ENCODE measurements at regions not wholly inside any gene's neighbourhood (a gene's known extent, or its start where the extent isn't known, plus 50 kb on each side); places are given as distances from the start of the nearest gene placed in this dataset.
"Not testable (repeated sequence)": the region's sequence is repeated elsewhere in the genome, so short reads cannot be mapped to it uniquely, and the experiment has no call there.

DNA sequence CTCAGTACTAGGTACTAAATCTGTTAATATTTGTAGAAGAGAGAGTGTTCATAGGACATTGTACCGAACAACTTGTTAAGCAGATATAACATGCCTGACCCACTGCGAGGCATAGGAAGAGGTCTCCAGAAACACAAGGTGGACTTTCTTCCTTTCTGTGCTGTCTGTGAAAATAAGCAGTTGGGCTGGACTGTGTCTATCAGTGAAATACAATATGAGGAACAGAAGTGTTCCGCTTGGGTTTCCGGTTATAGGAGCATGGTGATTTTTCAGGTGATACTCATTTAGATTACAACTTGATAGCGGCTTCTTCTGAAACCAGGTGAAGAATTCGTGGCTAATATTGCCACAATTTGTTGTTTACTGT, 60.9 kb upstream of the TLR4 start:
- no peak for DNase-seq
- Histone ChIP-seq H3K9me2 (ENCODE audit: insufficient read depth) (no peaks in the 10 kb centered on the region), H3K27ac (no peak overlapping the region), H3K27me3 (ENCODE audit: insufficient read depth, low read depth) (peaks cover 28% of the 10 kb centered on the region), H3K4me3 (no peak overlapping the region), H3K9me3 (ENCODE audit: insufficient read depth, low read depth) (no peaks in the 10 kb centered on the region), H3K36me3 (ENCODE audit: low read depth) (no peaks in the 10 kb centered on the region), H3F3A (ENCODE audit: insufficient read depth, low read depth) (no peaks in the 10 kb centered on the region), H4K20me1 (ENCODE audit: insufficient read depth) (no peaks in the 10 kb centered on the region), H3K79me2 (ENCODE audit: low read depth) (no peaks in the 10 kb centered on the region), H3K4me2 (peak overlapping the region; percentile 28; the same call in 1 of the 2 replicates), H2AFZ (no peak overlapping the region), H3K4me1 (replicated peaks; ENCODE audit: insufficient read depth) (no peaks in the 10 kb centered on the region)
- no TSS peak for BruUV-seq (replicated peaks)
- ChIA-PET CTCF (no interaction called here), POLR2A (ENCODE audit: unreplicated experiment) (no interaction called here)
- intact Hi-C loops (cut with micrococcal nuclease; ENCODE audit: unreplicated experiment): loop anchor here (5.0 to 10.0 kb wide), 2 partner anchors 142 to 1724 kb away; partner anchors contain the start of gene BRINP1
- no peak for TF ChIP-seq EZH2 (IDR thresholded peaks at IDR 0.05; ENCODE audit: low read depth)
- TF ChIP-seq, protein P1, sequence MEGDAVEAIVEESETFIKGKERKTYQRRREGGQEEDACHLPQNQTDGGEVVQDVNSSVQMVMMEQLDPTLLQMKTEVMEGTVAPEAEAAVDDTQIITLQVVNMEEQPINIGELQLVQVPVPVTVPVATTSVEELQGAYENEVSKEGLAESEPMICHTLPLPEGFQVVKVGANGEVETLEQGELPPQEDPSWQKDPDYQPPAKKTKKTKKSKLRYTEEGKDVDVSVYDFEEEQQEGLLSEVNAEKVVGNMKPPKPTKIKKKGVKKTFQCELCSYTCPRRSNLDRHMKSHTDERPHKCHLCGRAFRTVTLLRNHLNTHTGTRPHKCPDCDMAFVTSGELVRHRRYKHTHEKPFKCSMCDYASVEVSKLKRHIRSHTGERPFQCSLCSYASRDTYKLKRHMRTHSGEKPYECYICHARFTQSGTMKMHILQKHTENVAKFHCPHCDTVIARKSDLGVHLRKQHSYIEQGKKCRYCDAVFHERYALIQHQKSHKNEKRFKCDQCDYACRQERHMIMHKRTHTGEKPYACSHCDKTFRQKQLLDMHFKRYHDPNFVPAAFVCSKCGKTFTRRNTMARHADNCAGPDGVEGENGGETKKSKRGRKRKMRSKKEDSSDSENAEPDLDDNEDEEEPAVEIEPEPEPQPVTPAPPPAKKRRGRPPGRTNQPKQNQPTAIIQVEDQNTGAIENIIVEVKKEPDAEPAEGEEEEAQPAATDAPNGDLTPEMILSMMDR (conservative IDR thresholded peaks at IDR 0.05): no peak

DNA sequence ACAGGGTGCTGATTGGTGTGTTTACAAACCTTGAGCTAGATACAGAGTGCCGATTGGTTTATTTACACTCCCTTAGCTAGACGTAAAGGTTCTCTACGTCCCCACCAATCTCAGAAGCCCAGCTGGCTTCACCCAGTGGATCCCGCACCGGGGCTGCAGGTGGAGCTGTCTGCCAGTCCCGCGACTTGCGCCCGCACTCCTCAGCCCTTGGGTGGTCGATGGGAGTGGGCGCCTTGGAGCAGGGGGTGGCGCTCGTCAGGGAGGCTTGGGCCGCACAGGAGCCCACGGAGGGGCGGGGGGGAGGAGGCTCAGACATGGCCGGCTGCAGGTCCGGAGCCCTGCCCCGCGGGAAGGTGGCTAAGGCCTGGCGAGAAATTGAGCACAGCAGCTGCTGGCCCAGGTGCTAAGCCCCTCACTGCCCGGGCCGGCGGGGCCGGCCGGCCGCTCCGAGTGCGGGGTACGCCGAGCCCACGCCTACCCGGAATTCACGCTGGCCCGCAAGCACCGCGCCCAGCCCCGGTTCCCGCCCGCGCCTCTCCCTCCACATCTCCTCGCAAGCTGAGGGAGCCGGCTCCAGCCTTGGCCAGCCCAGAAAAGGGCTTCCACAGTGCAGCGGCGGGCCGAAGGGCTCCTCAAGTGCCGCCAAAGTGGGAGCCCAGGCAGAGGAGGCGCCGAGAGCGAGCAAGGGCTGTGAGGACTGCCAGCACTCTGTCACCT, 61.5 kb upstream of the TLR4 start:
- CTCF ChIA-PET; H2AFZ ChIP-seq; H4K20me1 ChIP-seq (ENCODE audit: insufficient read depth); POLR2A ChIA-PET (ENCODE audit: unreplicated experiment); H3K79me2 ChIP-seq (ENCODE audit: low read depth); H3K4me3 ChIP-seq; H3K9me3 ChIP-seq (ENCODE audit: insufficient read depth, low read depth); H3F3A ChIP-seq (ENCODE audit: insufficient read depth, low read depth); DNase-seq; BruUV-seq (replicated peaks); H3K27ac ChIP-seq; H3K4me1 ChIP-seq (replicated peaks; ENCODE audit: insufficient read depth); H3K9me2 ChIP-seq (ENCODE audit: insufficient read depth); H3K36me3 ChIP-seq (ENCODE audit: low read depth): not testable (repeated sequence)
- peaks cover 28% of the 10 kb centered on the region for H3K27me3 ChIP-seq (ENCODE audit: insufficient read depth, low read depth)
- intact Hi-C loops (cut with micrococcal nuclease; ENCODE audit: unreplicated experiment): loop anchor here (5.0 to 10.0 kb wide), 2 partner anchors 142 to 1725 kb away; partner anchors contain the start of gene BRINP1
- peak overlapping the region; percentile 28; the same call in 1 of the 2 replicates for H3K4me2 ChIP-seq

DNA sequence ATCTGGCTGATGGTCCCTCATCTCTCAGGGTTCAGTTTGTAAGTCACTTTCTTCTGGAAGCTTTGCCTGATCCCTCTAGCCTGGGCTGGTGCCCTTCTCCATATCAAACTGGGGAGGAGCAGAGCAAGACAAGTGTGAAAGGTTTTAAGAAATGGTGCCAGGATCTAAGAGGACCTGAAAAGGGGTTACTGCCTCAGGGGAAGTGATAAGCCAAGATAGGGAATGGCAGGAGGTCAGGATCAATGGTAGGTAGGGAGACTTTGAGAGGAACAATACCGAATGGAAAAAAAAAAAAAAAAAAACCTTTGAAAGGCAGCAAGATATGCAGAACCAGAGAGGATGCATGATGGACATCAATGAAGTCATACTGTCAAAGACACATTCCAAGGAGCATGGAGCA, 67.5 kb upstream of the TLR4 start:
- DNase-seq: no peak
- Histone ChIP-seq H3K36me3 (ENCODE audit: low read depth) (no peaks in the 10 kb centered on the region), H3K27ac (no peak overlapping the region), H3K27me3 (ENCODE audit: insufficient read depth, low read depth) (peaks cover 15% of the 10 kb centered on the region), H2AFZ (no peak overlapping the region; the same call in 1 of the 2 replicates), H4K20me1 (ENCODE audit: insufficient read depth) (no peaks in the 10 kb centered on the region), H3K79me2 (ENCODE audit: low read depth) (no peaks in the 10 kb centered on the region), H3K4me3 (no peak overlapping the region), H3F3A (ENCODE audit: insufficient read depth, low read depth) (no peaks in the 10 kb centered on the region), H3K9me3 (ENCODE audit: insufficient read depth, low read depth) (no peaks in the 10 kb centered on the region), H3K9me2 (ENCODE audit: insufficient read depth) (no peaks in the 10 kb centered on the region), H3K4me1 (replicated peaks; ENCODE audit: insufficient read depth) (no peaks in the 10 kb centered on the region), H3K4me2 (no peak overlapping the region)
- no TSS peak for BruUV-seq (replicated peaks)
- ChIA-PET POLR2A (ENCODE audit: unreplicated experiment) (no interaction called here), CTCF (no interaction called here)
- TF ChIP-seq EZH2 (IDR thresholded peaks at IDR 0.05; ENCODE audit: low read depth): no peak
- TF ChIP-seq, protein P1 (conservative IDR thresholded peaks at IDR 0.05): no peak
- intact Hi-C loops (cut with micrococcal nuclease; ENCODE audit: unreplicated experiment): no loop called here

DNA sequence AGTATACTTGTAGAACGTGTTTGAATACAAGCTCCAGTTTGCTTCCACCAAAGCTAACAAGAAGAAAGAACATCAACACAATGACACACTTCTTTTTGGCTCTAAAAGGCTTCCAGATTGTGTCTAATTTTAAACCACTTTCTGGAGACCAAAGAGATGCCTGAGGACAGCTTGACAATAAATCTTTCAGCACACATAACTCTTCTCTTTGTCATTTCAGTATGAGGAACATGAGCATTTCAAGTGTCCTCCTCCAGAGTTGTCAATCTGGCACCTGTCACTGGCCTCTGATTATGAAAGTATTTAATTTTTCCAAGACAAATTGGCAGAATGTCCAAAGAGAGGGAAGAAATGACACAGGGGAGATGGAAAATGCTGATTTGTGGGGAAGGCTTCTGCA, 79.0 kb upstream of the TLR4 start:
- Histone ChIP-seq H3K9me2 (ENCODE audit: insufficient read depth) (no peaks in the 10 kb centered on the region), H2AFZ (no peak overlapping the region), H3K27ac (no peak overlapping the region), H3K4me1 (replicated peaks; ENCODE audit: insufficient read depth) (no peaks in the 10 kb centered on the region), H3K9me3 (ENCODE audit: insufficient read depth, low read depth) (no peaks in the 10 kb centered on the region), H4K20me1 (ENCODE audit: insufficient read depth) (no peaks in the 10 kb centered on the region), H3K79me2 (ENCODE audit: low read depth) (no peaks in the 10 kb centered on the region), H3K36me3 (ENCODE audit: low read depth) (no peaks in the 10 kb centered on the region), H3K27me3 (ENCODE audit: insufficient read depth, low read depth) (peaks cover 17% of the 10 kb centered on the region; the same call in 1 of the 2 replicates), H3F3A (ENCODE audit: insufficient read depth, low read depth) (no peaks in the 10 kb centered on the region), H3K4me2 (no peak overlapping the region), H3K4me3 (no peak overlapping the region)
- intact Hi-C loops (cut with micrococcal nuclease; ENCODE audit: unreplicated experiment): no loop called here
- POLR2A ChIA-PET (ENCODE audit: unreplicated experiment): no interaction called here
- BruUV-seq (replicated peaks): no TSS peak
- no peak for DNase-seq
- CTCF ChIA-PET: no interaction called here
- TF ChIP-seq EZH2 (IDR thresholded peaks at IDR 0.05; ENCODE audit: low read depth): no peak
- TF ChIP-seq, protein P1 (conservative IDR thresholded peaks at IDR 0.05): no peak
